ENCODE measurements at regions not wholly inside any gene's neighbourhood (a gene's known extent, or its start where the extent isn't known, plus 50 kb on each side); places are given as distances from the start of the nearest gene placed in this dataset.

DNA sequence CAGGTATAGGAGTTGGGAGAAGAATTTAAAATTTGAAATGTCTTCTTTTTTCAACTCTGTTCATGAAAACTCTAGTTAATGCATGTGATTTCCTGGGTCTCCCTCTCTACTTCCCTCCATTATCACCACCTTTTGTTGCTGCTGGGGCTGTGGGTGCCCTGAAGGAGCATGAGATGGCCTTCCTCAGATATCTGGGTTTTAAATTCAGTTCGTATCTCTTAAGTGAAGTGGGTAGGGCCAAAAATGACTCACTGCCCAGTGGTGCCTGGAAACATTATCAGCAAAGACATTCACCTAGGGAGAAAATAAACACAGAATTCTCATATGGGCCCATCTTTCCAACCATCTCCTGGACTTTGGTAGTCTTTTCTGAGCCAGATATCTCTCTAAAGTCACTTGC, 234.9 kb upstream of the PLEKHG7 start:
- TF ChIP-seq, protein P1, sequence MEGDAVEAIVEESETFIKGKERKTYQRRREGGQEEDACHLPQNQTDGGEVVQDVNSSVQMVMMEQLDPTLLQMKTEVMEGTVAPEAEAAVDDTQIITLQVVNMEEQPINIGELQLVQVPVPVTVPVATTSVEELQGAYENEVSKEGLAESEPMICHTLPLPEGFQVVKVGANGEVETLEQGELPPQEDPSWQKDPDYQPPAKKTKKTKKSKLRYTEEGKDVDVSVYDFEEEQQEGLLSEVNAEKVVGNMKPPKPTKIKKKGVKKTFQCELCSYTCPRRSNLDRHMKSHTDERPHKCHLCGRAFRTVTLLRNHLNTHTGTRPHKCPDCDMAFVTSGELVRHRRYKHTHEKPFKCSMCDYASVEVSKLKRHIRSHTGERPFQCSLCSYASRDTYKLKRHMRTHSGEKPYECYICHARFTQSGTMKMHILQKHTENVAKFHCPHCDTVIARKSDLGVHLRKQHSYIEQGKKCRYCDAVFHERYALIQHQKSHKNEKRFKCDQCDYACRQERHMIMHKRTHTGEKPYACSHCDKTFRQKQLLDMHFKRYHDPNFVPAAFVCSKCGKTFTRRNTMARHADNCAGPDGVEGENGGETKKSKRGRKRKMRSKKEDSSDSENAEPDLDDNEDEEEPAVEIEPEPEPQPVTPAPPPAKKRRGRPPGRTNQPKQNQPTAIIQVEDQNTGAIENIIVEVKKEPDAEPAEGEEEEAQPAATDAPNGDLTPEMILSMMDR (conservative IDR thresholded peaks at IDR 0.05; ENCODE audit: low read depth, low read length) = no peak
- no peak for TF ChIP-seq EZH2phosphoT487 (IDR thresholded peaks at IDR 0.05; ENCODE audit: borderline replicate concordance, low read length)
